Spleen (tissue), 7 donors: ENCODE measurements at regions not wholly inside any gene's neighbourhood (a gene's known extent, or its start where the extent isn't known, plus 50 kb on each side); places are given as distances from the start of the nearest gene placed in this dataset.

ENCODE experiments used
- POLR2A ChIP-seq, 3 donors: fragments of 450-650 bp; IDR thresholded peaks; one replicate each; pipeline ENCODE4 v1.5.1; 2017; ENCODE audit warnings: antibody characterized with exemption in 3 of 3, mild to moderate bottlenecking in 1 of 3
- POLR2AphosphoS5 ChIP-seq, 3 donors: sonication (generic); formaldehyde crosslinking; IDR thresholded peaks; one replicate each; pipeline ENCODE4 v1.5.1; 2017; ENCODE audit warnings: antibody characterized with exemption in 3 of 3
- TF ChIP-seq, protein P1 (sequence below), 11 experiments: fragments of 200-600 bp in 7 of 11; fragments of 450-650 bp in 4 of 11; sonication (generic) in 4 of 11; IDR thresholded peaks in 8 of 11; conservative IDR thresholded peaks in 3 of 11; 1 replicate in 7 of 11; 2 replicates in 4 of 11; pipeline versions ENCODE4 v1.4.0 to v1.8.0; 2016 to 2021; ENCODE audit warnings: antibody characterized with exemption in 11 of 11, inconsistent platforms in 4 of 11, mild to moderate bottlenecking in 1 of 11
- donor health status: DM: no; HTN: no; CAD: no; lungs with moderate emphysema.
- donor health status: DM: no; HTN: no; CAD: no.
- donor health status: DM: no; HTN: no; CAD: no.

DNA sequence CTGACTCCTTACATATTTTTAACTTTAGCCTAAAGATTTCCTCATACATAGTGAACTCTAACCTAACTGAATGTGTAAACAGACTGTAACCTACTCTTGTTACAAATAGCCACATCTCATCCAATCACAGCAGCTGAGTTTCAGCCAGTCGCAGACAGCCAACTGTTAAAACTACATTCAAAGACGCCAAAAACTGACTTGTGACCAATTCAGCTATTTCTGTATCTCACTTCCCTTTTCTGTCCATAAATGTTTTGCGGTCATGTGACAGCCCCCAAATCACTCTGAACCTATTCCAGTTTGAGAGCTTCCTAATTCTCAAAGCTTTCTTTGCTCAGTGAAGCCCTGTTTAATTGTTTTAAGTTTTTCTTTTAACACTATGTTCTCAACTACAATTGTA lies 2731.9 kb downstream of the ARAP2 start:
- TF ChIP-seq POLR2A (IDR thresholded peaks at IDR 0.05) (no peak), POLR2AphosphoS5 (IDR thresholded peaks at IDR 0.05) (no peak)
- TF ChIP-seq, protein P1, sequence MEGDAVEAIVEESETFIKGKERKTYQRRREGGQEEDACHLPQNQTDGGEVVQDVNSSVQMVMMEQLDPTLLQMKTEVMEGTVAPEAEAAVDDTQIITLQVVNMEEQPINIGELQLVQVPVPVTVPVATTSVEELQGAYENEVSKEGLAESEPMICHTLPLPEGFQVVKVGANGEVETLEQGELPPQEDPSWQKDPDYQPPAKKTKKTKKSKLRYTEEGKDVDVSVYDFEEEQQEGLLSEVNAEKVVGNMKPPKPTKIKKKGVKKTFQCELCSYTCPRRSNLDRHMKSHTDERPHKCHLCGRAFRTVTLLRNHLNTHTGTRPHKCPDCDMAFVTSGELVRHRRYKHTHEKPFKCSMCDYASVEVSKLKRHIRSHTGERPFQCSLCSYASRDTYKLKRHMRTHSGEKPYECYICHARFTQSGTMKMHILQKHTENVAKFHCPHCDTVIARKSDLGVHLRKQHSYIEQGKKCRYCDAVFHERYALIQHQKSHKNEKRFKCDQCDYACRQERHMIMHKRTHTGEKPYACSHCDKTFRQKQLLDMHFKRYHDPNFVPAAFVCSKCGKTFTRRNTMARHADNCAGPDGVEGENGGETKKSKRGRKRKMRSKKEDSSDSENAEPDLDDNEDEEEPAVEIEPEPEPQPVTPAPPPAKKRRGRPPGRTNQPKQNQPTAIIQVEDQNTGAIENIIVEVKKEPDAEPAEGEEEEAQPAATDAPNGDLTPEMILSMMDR (IDR thresholded peaks at IDR 0.05 in 8 of 11, conservative IDR thresholded peaks at IDR 0.05 in 3 of 11): no peak
